ENCODE measurements at regions not wholly inside any gene's neighbourhood (a gene's known extent, or its start where the extent isn't known, plus 50 kb on each side); places are given as distances from the start of the nearest gene placed in this dataset.

- no peak for TF ChIP-seq CTCF (IDR thresholded peaks at IDR 0.05; ENCODE audit: low read length)
- no peak for TF ChIP-seq EZH2 (optimal IDR thresholded peaks at IDR 0.05; ENCODE audit: low read depth, low read length)
Measured at GRCh38 chr7:84792231-84792893, 394.5 kb downstream of the SEMA3D start.

All from MM.1S (cell line).